ENCODE measurements at regions not wholly inside any gene's neighbourhood (a gene's known extent, or its start where the extent isn't known, plus 50 kb on each side); places are given as distances from the start of the nearest gene placed in this dataset.

GRCh38 chr2:220703279-220703678 is 868.8 kb downstream of the EPHA4 start:
- no peak for TF ChIP-seq CTCF (IDR thresholded peaks at IDR 0.05; ENCODE audit: insufficient read depth, low read depth, low read length)
- no peak for TF ChIP-seq EZH2 (IDR thresholded peaks at IDR 0.05; ENCODE audit: insufficient read depth, low read length)
